Epithelial cell of proximal tubule (primary cell): ENCODE measurements at regions not wholly inside any gene's neighbourhood (a gene's known extent, or its start where the extent isn't known, plus 50 kb on each side); places are given as distances from the start of the nearest gene placed in this dataset.

Experiments
- DNase-seq: peaks from one replicate; pipeline ENCODE4 v3.0.0-alpha.2; 2011; ENCODE audit warnings: low read depth
- H3K4me3 ChIP-seq: 2 replicates; pipeline ENCODE4 v1.5.1; 2011; ENCODE audit warnings: low read depth, mild to moderate bottlenecking, low read length
- CTCF ChIP-seq: conservative IDR thresholded peaks from 2 replicates; pipeline ENCODE4 v1.5.1; 2012; ENCODE audit warnings: low read depth, mild to moderate bottlenecking, low read length

- DNase-seq, result no peak
- no peak for TF ChIP-seq CTCF
- no peak overlapping the region for H3K4me3 ChIP-seq
These were observed 381.5 kb upstream of the KLF4 start for GRCh38 chr9:107870927-107871680.

- no peak for TF ChIP-seq CTCF
- no peak overlapping the region for H3K4me3 ChIP-seq
- no peak for DNase-seq
These were observed 380.7 kb upstream of the KLF4 start for GRCh38 chr9:107870221-107870620.

GRCh38 chr9:107869111-107869510 is 379.5 kb upstream of the KLF4 start:
- no peak overlapping the region for H3K4me3 ChIP-seq
- no peak for TF ChIP-seq CTCF
- no peak for DNase-seq

- TF ChIP-seq CTCF, result no peak
- no peak for DNase-seq
- H3K4me3 ChIP-seq, result no peak overlapping the region
These were observed 378.6 kb upstream of the KLF4 start for GRCh38 chr9:107868186-107868585.

GRCh38 chr9:107867738-107868137 is 378.2 kb upstream of the KLF4 start:
- no peak for TF ChIP-seq CTCF
- H3K4me3 ChIP-seq, result no peak overlapping the region
- no peak for DNase-seq

- DNase-seq, result no peak
- TF ChIP-seq CTCF, result no peak
- no peak overlapping the region for H3K4me3 ChIP-seq
These were observed 377.2 kb upstream of the KLF4 start for GRCh38 chr9:107866711-107867311.

GRCh38 chr9:107863396-107863795 is 373.8 kb upstream of the KLF4 start:
- no peak for TF ChIP-seq CTCF
- no peak overlapping the region for H3K4me3 ChIP-seq
- no peak for DNase-seq
